GM18867 (cell line): ENCODE measurements at regions not wholly inside any gene's neighbourhood (a gene's known extent, or its start where the extent isn't known, plus 50 kb on each side); places are given as distances from the start of the nearest gene placed in this dataset.

Experiments
- ATAC-seq: cut with Tn5 transposase; IDR thresholded peaks from one replicate; pipeline ENCODE4 v1.9.1; 2021; ENCODE audit warnings: mild to moderate bottlenecking, moderate library complexity; ENCODE audit not compliant: unreplicated experiment

DNA sequence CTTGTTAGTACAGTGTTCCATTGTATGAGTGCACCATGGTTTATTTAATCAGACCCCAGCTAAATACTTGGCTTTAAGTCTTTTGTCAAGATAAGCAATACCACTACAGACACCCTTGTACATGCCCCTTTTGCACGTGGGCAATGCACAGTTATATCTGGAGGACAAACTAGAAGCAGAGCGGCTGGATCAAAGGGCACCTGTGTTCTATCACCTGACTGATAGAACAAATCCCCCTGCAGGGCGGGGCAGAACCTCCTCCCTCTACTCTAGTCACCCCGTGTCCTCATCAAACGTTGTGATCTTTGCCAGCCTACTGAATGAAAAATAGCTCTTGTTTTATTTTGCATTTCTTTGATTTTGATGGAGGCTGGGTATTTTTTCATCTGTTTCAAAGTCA is 314.9 kb downstream of the TLE3 start:
- no peak for ATAC-seq

DNA sequence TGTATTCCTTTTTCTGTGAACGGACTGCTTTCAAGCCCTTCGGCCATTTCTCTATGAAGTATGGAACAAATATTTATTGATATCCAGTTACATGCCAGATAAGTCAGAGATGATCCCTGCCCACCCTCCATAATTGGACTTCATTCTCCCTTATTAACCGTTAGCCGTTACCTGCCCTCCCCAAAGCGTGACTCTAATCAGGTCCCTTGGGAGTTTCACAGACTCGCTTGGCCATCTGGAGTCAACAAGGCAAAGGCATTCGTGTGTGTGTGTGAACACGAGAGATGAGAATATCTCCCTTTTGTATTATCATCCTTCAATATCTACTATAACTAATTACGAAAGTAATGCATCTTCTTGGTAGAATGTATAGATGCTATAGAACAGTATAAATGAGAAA is 314.5 kb downstream of the TLE3 start:
- no peak for ATAC-seq

DNA sequence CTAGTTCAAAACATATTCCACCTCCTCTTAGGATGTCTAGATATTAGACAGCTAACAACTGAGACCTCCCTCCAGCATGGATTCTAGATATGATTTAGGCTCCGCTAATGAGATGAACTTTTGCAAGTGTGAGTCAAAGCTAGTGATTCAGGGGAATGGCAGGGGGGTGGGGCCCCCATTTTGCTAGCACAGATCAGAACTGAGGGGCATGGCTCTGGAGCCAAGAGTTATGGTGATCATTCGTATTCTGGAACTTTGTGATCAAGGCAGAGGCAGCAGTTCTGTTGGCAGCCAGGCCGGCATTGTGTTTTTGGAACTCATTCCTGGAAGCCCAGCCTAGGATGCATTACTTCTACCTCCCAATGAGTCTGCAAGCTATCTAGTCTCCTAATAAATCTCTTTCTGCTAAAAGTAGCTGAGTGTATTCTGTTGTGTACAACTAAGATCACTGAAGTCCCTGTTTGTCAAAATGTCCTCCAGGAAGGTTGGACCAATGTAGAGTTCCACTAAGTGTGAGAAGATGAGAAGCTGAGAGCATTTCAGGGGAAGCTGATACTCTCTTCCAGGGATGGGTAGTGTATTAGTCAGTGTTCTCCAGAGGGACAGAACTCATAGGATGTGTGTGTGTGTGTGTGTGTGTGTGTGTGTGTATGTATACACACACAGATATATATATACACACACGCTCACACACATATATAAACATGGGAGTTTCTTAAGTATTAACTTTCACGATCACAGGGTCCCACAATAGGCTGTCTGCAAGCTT is 312.7 kb downstream of the TLE3 start:
- no peak for ATAC-seq

DNA sequence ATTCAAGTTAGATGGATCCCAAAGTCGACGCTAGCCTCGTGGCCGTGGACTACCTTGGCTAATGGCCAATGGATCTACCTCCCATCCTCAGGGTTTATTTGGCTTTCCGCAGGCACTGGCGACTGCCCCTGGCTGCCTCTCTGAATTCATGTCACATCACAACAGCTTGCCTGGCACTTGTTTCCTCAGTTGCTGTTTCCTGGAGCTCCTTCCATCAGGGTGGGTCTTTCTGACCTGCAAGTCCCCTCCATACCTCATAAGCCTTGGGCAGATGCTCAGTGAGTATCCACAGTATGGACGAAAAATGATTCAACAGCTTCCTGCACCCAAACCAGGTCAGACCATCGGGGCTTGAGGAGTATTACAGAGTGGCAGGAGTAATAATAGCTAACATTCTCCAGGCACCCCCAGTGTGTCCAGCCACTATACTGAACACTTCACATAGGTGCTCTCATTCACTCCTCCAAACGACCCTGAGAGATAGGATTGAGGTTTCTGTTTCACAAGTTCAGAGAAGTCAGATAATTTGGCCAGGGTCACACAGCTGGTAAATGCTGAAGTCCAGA is 311.5 kb downstream of the TLE3 start:
- no peak for ATAC-seq

DNA sequence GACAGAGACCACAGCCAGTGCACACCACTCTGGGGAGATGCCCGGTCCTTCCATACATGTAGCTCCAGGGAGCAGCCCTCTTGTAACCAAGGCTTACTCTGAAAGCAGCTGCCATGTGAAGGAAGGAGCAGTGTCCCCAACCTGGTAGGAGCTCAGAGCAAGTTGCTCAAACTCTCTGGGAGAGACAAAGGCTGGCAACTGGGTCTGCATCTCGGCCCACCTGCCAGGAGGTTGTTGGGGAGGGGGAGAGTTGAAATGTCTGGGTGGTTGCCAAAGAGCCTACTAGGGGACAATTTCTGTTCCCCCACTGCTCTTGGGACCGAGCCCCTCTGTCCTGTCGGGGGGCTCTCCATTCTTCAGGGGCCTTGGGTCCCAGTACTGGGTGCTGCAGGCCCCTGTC is 309.9 kb downstream of the TLE3 start:
- no peak for ATAC-seq

DNA sequence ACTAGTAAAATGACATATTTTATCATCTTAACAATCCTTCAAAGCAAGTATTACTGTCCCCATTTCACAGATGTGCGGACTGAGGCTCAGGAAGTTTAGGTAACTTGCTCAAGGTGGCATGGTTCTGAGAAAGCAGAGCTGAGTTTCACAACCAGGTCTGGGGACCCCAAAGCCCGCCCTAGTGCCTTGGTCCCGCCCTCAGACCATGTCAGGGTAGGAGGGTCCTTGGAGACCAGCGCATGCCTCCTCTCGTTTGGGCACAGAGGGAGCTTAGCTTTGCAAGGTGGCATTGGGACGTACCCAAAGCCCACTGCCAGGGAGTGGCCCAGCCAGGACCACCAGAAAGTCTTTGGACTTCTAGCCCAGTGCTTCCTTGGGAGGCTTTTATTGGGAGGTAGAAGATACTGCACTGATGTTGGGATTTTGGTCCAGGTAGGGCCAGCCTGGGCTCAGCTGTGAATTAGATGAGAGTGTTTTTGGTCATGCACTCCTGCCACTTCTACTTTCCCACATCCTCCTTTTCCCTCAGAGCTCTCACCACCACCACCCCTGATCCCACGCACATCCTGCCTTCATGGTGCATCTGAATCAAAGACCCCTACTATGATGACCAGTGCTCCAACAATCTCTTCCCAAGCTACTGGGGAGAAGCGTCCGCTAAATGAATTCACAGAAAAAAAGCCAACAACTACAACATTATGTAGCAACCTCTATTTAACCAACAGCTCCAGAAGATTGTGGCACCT is 307.9 kb downstream of the TLE3 start:
- no peak for ATAC-seq

DNA sequence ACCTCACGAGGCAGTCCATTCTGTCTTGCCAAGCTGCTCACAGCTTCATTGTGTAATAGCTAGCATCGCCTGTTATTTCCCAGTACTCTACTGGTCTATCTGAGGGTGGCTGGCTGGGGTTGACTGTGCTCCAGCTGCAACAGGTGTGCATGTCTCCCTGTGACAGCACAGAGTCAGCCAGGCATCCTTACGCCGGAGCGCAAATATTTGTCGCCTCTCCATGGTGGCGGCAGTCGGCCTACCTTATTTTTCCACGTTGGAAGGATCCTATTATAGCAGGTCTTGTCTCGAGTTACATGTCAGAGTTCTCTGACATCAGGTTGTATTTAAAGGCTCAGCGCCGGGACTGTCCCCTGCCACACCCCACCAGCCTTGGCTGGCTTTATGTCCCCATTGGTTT is 307.1 kb downstream of the TLE3 start:
- ATAC-seq, result no peak

DNA sequence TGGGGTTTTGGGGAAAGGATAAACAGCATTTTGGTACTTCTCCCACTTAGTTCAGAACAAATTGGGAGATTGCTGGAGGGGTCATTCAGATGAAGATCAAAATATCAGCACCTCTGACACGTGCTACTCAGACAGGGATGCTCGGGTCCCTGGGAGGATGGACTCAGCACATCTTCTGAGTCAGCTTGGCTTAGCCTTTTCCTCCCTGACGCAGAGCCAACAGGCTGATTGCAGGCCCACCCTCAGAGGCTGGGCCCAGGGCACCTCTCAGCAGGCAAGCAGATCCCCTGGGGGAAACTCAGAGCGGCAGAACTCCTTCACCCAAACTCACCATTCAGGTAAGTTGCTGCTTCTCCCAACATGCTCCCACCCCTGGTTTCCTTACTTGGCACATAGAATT is 304.9 kb downstream of the TLE3 start:
- ATAC-seq, result no peak

DNA sequence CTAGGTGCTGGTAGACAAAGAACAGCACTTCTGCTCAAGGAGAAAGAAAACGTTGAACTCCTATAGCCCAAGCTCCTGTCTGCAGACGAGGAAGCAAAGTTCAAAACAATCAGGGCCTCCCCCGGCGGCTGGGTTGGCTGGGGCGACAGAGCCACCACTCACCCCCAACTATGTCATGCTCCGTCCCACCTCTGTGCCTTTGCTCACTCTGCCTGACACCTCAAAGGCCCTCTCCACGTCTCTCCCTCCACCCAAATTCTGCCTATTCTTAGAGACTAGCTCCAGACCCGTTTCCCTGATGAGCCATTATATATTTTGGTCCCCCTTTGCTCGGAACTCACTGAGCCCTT is 304.3 kb downstream of the TLE3 start:
- ATAC-seq, result no peak

DNA sequence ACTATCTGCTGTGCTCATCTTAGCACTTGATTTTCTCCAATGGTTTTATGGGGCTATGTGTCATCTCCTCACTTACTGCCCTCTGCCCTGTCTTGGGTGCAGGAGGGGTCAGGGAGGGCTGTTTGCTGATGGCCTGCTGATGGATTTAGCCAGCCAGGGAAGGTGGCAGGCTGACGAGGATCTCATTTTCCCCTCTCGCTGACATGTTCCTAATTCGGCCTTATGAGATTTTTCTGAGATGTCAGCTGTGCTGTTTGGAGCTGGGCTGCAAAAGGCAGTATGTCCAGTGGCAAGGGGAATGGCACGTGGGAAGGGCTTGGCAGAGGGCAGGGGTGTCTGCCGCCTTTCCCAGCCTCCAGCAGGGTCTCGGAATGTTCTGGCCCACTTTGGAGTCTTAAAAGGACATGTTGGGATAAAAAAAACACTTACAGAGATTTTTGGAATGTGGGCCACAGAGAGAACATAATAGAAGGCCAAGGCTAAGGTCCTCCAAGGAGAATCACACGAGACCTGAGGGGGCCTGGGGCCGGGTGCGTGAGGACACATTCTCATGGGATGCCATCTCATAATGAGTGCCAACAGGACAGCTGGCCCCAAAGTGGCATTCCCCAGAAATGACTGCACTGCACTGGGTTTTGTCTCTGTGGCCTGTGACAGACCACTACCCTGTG is 303.8 kb downstream of the TLE3 start:
- ATAC-seq, result no peak

DNA sequence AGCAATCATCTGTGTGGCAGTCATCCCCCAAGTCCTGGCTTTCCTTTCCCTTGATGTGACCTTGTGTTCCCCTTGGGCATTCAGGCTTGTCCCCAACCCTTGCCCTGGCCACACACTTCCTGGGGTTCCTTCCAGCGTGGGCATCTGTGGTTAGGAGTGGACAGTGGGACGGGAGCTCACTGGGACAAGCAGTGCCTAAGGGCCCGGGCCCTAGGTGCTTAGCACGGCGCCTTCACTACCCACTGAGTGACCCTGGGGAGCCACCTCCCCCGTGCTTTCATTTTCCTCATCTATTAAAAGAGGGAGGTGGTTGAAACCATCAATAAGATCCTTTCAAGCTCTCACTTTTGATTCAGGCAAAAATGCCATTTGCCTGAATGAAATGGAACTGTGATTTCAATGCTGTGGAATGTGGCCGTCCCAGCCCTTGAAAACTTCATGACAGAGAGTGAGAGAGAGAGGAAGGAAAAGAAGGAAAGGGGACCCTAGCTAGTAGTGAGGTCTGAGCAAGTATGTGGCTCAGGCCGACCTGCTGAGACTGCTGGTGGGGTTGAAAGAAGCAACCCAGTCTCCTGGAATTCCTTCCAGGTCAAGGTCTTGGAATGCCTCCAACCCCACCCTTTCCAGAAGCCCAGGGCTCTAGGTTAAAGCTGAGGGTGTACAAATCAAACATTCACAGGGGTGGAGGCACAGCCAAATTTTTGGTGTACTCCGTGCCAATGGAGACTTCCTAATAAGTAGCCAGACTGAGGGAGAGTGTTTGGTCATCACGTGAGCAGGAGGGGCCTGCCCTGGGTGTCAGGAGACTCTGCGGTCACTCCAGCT is 302.9 kb downstream of the TLE3 start:
- ATAC-seq, result no peak

DNA sequence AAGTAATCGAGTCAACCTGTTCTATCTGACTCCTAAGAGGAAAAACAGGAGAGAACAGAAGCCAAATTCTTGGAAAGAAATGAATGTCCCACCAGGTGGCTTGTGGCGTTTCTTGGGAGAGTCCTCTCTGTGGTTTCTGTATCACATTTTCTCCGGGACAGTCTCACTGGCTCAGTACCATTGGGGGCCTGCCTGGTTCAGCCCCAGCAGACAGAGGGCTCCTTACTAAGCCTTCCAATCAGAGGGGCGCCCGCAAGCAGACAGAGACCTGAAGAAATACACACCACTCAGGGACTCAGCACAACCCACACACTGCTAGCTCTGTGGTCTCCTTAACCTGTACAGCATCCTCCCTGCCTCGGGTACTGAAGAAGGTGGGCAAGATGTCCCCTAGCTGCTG is 302.1 kb downstream of the TLE3 start:
- no peak for ATAC-seq

DNA sequence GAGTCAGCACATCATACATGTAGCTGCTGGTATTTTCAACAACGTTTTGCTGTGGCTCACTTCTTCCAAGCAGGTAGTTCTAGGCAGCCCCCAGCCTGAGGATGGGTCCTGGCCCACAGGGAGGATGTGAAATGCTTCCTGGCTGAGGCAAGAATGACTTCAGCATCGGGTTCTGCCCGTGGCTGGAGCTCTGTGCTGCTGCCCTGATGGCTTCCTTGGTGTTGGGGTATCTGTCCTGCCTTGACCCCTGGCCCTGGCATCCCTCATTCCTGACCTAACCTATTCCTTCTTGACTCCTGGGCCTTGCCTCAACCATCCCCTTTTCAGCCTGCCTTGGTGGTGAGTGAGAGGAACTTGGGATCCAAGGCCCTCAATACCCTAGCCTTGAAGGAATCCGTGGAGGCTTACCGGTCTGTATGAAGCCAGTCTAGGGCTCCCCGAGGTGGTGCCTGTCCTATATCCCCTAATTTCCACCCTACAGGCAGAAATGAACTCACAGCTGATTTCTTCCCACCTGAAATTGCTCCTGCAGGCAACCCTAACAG is 300.6 kb downstream of the TLE3 start:
- no peak for ATAC-seq

DNA sequence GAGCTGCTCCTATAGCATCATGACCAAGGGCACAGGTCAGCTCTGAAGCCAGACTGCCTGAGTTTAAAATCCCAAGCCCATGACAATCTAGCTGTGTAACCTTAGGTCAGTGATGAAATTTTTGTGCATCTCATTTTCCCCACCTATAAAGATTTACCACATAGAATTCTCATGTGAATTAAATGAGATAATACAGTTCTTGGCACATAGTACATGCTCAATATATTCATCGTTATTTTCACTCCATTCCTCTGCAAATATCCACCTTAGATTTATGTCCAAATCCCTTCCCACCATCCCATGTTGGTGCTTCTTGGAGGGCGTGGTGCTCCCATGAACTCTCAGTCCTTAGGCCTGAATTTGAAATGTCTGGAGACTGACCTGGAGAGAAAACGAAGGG is 300.1 kb downstream of the TLE3 start:
- ATAC-seq, result no peak

DNA sequence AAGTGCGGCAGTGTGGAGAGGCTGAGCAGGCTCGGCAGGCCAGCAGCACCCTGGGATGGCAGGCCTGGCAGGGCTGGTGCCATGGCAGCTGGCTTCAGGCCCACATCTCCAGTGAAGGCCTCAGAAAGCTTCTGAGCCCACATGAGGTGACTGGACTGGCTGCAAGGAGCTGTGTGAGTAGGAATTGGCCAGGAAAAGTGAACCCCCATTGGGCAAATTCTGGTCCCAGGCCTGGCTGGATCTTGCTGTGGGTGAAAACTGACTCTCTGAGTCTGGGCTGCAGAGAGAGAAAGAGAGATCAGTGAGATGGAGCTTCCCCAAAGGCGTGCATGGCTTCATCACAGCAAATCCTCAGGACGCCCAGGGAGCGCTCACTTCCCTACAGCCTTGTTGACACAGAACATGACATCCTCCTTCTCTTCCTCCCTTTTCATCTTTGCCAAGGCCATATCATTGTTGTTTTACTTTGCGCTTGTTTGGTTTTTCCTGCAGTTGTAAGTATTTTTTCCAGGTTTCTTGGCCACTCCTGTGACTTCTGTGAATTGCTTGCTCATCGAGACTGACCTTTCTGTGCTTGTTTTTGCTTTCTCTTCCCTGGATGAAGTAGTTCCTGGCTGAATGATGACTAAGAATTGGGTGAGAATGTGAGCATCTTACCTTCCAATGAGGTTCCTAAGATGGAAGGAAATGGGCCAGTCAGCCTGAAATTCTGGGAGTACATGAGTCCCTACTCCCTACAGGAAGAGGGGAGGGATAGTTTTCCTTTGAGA is 299.1 kb downstream of the TLE3 start:
- no peak for ATAC-seq

DNA sequence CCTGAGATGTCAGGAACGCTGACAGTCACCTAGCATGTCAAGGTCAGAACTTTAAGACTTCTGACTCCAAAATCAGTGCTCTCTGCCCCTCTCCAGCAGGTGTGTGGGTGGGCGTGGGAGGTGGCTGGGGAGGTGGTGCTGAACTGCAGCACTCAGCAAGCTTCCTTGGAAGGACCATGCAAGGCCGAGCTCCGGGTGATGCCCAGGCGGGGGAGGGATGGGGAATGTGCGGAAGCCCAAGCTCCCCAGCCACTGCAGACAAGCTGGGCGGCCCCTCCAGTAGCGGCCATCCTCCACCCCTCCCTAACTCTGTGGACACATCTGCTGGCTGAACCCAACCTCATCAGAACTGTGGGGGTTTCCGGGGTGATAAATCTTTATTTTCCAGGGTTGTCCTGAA is 296.6 kb downstream of the TLE3 start:
- no peak for ATAC-seq

DNA sequence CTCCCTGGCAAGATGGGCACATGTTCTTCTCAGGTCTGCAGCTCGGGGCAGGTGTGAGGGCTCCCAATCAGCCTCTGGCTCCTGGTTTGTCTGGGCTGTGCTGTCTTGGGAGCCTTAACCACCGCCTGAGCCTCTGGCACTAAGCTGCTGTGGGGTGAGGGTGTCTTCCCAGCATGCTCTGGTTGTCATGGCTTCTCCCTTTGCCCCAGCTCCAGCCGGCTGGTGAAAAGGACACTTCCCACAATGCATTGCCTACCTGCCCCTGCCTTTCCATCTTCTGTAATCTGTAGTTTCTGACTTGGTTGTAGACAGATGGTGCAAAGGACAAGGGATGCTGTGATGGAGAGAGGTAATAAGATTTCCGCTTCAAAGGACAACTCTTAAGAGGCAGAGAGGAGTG is 295.3 kb downstream of the TLE3 start:
- ATAC-seq, result no peak

DNA sequence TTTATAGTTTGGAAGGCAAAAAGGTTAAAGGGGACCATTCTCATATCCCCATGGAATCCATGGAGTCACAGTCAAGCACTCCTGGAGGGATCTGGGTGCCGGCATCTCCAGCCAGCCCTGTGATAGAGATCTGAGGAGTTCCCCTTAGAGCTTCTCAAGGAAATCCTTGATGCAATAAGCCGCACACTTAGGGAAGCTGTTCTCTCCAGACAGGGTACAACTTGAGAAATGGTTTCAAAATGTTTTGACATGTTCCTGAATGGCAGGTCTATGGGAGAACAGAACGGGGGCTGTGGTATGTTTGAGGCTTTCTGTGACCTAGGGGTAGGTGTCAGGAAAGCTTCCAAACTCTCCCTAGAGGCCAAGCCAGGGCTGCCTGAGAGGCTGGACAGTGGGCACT is 292.9 kb downstream of the TLE3 start:
- ATAC-seq, result no peak

DNA sequence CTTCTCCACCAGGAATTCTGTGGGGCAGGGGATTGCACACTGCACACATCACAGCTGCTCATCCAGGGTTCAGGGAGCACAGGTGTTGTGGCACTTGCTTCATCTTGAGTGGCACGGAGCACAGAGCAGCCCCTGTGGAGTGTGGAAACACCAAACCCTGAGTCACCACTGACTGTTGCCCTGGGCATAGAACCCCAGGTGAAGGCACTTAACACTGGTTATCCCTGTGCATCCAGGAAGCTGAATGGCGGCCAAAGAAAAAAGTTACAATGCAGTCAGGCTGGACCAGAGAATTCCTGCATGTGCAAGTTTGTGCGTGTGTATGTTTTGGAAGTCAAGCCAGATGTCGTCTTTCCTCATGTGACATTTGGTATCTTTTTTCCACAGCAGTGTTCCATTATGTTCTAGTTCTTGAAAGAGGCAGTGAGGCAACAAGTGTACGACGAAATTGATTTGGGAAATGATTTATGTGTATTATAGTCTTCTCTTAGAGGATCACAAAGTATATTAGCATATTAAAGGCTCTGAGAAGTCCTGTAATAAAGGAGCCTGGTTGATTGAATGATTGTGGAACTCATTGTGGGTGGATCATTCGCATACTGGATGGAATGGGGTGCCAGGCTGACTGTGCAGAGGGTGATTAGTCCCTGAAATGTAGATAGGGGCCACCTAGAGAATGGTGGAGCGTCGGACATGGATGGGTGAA is 292.3 kb downstream of the TLE3 start:
- no peak for ATAC-seq
